ENCODE measurements at regions not wholly inside any gene's neighbourhood (a gene's known extent, or its start where the extent isn't known, plus 50 kb on each side); places are given as distances from the start of the nearest gene placed in this dataset.

- TF ChIP-seq CTCF (IDR thresholded peaks at IDR 0.05) (no peak), POLR2A (IDR thresholded peaks at IDR 0.05) (no peak)
Measured at GRCh38 chr3:177278016-177278415, 80.7 kb upstream of the TBL1XR1 start.
